Upper lobe of left lung (tissue), 4 donors: ENCODE measurements at regions not wholly inside any gene's neighbourhood (a gene's known extent, or its start where the extent isn't known, plus 50 kb on each side); places are given as distances from the start of the nearest gene placed in this dataset.

Source experiments
- CTCF ChIP-seq, 6 experiments: fragments of 450-650 bp in 4 of 6; fragments of 200-600 bp in 2 of 6; sonication (generic) in 2 of 6; IDR thresholded peaks; one replicate each; pipeline ENCODE4 v1.5.1; 2016 to 2019; ENCODE audit warnings: antibody characterized with exemption in 6 of 6
- POLR2A ChIP-seq, 4 donors: fragments of 450-650 bp; IDR thresholded peaks; one replicate each; pipeline ENCODE4 v1.5.1; 2016 to 2017; ENCODE audit warnings: antibody characterized with exemption in 4 of 4, mild to moderate bottlenecking in 2 of 4
- POLR2AphosphoS5 ChIP-seq, 2 donors: sonication (generic); formaldehyde crosslinking; IDR thresholded peaks; one replicate each; pipeline ENCODE4 v1.5.1; 2017; ENCODE audit warnings: antibody characterized with exemption in 2 of 2

GRCh38 chr1:55622074-55622473, 406.9 kb upstream of the USP24 start:
- TF ChIP-seq CTCF (IDR thresholded peaks at IDR 0.05) = no peak
- TF ChIP-seq POLR2A (IDR thresholded peaks at IDR 0.05) = no peak
- no peak for TF ChIP-seq POLR2AphosphoS5 (IDR thresholded peaks at IDR 0.05)
